H1 (cell line): ENCODE measurements at regions not wholly inside any gene's neighbourhood (a gene's known extent, or its start where the extent isn't known, plus 50 kb on each side); places are given as distances from the start of the nearest gene placed in this dataset.

ENCODE experiments used
- CTCF ChIA-PET: fragments of 300-600 bp; sonication (Branson Sonifier 250); formaldehyde crosslinking; loops from one replicate; lab custom pipeline; 2021; ENCODE audit not compliant: partially characterized antibody; lab: Charles Lee
- POLR2A ChIA-PET: fragments of 300-600 bp; sonication (Branson Sonifier 250); formaldehyde crosslinking; loops from one replicate; lab custom pipeline; 2021; ENCODE audit warnings: inconsistent platforms; ENCODE audit not compliant: partially characterized antibody; lab: Charles Lee
- DNase-seq, 2 experiments: peaks; one replicate each; pipeline versions ENCODE4 v3.0.0 to v3.0.0-alpha.2; 2010 to 2022; ENCODE audit warnings: low spot score in 2 of 2, low read depth in 1 of 2, mixed read lengths in 1 of 2
- FAIRE-seq: peaks from 2 replicates; lab custom pipeline; 2011; peaks lifted over from hg19 to GRCh38; lab: Jason Lieb, UNC
- H2AFZ ChIP-seq: 2 replicates; pipeline ENCODE4 v1.8.1; 2012; ENCODE audit warnings: low read length, inconsistent platforms
- H2AK5ac ChIP-seq: 2 replicates; pipeline ENCODE4 v1.6.1; 2013; ENCODE audit warnings: low read depth, low read length
- H2BK120ac ChIP-seq: replicated peaks from 2 replicates; pipeline ENCODE3; 2013; ENCODE audit warnings: low read depth, low read length, inconsistent platforms
- H2BK12ac ChIP-seq: 2 replicates; pipeline ENCODE4 v1.6.1; 2013; ENCODE audit warnings: low read depth, low read length
- H2BK15ac ChIP-seq: 2 replicates; pipeline ENCODE4 v1.6.1; 2013; ENCODE audit warnings: low read length
- H2BK20ac ChIP-seq: 2 replicates; pipeline ENCODE4 v1.6.1; 2013; ENCODE audit warnings: low read length
- H2BK5ac ChIP-seq: 2 replicates; pipeline ENCODE4 v1.6.1; 2013; ENCODE audit warnings: low read depth, low read length
- H3K14ac ChIP-seq: 2 replicates; pipeline ENCODE4 v1.6.1; 2013; ENCODE audit warnings: inconsistent platforms; ENCODE audit not compliant: insufficient read length
- H3K18ac ChIP-seq: 2 replicates; pipeline ENCODE4 v1.6.1; 2013; ENCODE audit warnings: low read length; ENCODE audit errors: extremely low read depth
- H3K23ac ChIP-seq: 2 replicates; pipeline ENCODE4 v1.6.1; 2013; ENCODE audit warnings: inconsistent platforms; ENCODE audit not compliant: insufficient read length
- H3K23me2 ChIP-seq: 2 replicates; pipeline ENCODE4 v1.6.1; 2013; ENCODE audit warnings: low read depth, low read length
- H3K27ac ChIP-seq: 2 replicates; pipeline ENCODE4 v1.6.1; 2011; ENCODE audit warnings: low read depth, low read length, inconsistent platforms
- H3K27me3 ChIP-seq, 4 experiments: replicated peaks in 1 of 4; 1 replicate in 1 of 4; 2 replicates in 3 of 4; pipeline versions ENCODE4 v1.6.1 to v1.8.1; 2011 to 2013; ENCODE audit warnings: low read length in 3 of 4, mild to moderate bottlenecking in 3 of 4, inconsistent platforms in 2 of 4, mixed read lengths in 2 of 4, moderate library complexity in 1 of 4; ENCODE audit not compliant: control insufficient read depth in 3 of 4, insufficient read depth in 3 of 4; ENCODE audit errors: extremely low read depth in 1 of 4
- H3K36me3 ChIP-seq, 4 experiments: 2 replicates each; pipeline versions ENCODE4 v1.6.1 to v1.8.1; 2011 to 2013; ENCODE audit warnings: mild to moderate bottlenecking in 4 of 4, low read length in 3 of 4, moderate library complexity in 2 of 4, control low read depth in 1 of 4, inconsistent platforms in 1 of 4; ENCODE audit not compliant: insufficient read depth in 4 of 4, control insufficient read depth in 2 of 4
- H3K4ac ChIP-seq: replicated peaks from 2 replicates; pipeline ENCODE3; 2013; ENCODE audit warnings: low read length, low read depth, mixed read lengths, inconsistent platforms; ENCODE audit not compliant: insufficient read length
- H3K4me1 ChIP-seq, 4 experiments: replicated peaks in 1 of 4; 1 replicate in 1 of 4; 2 replicates in 3 of 4; pipeline versions ENCODE4 v1.6.1 to v1.8.1; 2011 to 2013; ENCODE audit warnings: low read length in 3 of 4, inconsistent platforms in 2 of 4, mixed read lengths in 1 of 4; ENCODE audit not compliant: insufficient read depth in 4 of 4, control insufficient read depth in 3 of 4
- H3K4me2 ChIP-seq, 2 experiments: 2 replicates each; pipeline versions ENCODE4 v1.6.1 to v1.8.1; 2011 to 2013; ENCODE audit warnings: low read depth in 2 of 2, low read length in 2 of 2, control low read depth in 1 of 2, inconsistent platforms in 1 of 2, mild to moderate bottlenecking in 1 of 2; ENCODE audit not compliant: insufficient read depth in 1 of 2
- H3K4me3 ChIP-seq, 4 experiments: fragments of 200-600, 300-600 bp in 1 of 4; sonication (generic), shearing (Covaris generic), sonication (Bioruptor Twin) in 1 of 4; 2 replicates each; pipeline versions ENCODE4 v1.5.1 to v1.8.1; 2011 to 2016; ENCODE audit warnings: low read length in 4 of 4, low read depth in 3 of 4, control low read depth in 2 of 4, inconsistent platforms in 2 of 4, mild to moderate bottlenecking in 2 of 4, mixed read lengths in 1 of 4, moderate library complexity in 1 of 4; ENCODE audit not compliant: insufficient read depth in 2 of 4; ENCODE audit errors: extremely low read depth in 1 of 4
- H3K56ac ChIP-seq: replicated peaks from 2 replicates; pipeline ENCODE3; 2013; ENCODE audit warnings: low read depth, mild to moderate bottlenecking, mixed read lengths, low read length, inconsistent platforms; ENCODE audit not compliant: insufficient read length
- H3K79me1 ChIP-seq: 2 replicates; pipeline ENCODE4 v1.6.1; 2013; ENCODE audit warnings: low read depth, low read length, control low read depth
- H3K79me2 ChIP-seq, 2 experiments: 2 replicates each; pipeline versions ENCODE4 v1.6.1 to v1.8.1; 2012 to 2013; ENCODE audit warnings: low read length in 2 of 2, mild to moderate bottlenecking in 2 of 2, inconsistent platforms in 1 of 2; ENCODE audit not compliant: insufficient read depth in 2 of 2, control insufficient read depth in 1 of 2
- H3K9ac ChIP-seq, 4 experiments: replicated peaks in 1 of 4; 1 replicate in 1 of 4; 2 replicates in 3 of 4; pipeline versions ENCODE4 v1.6.1 to v1.8.1; 2011 to 2013; ENCODE audit warnings: low read depth in 3 of 4, low read length in 3 of 4, control low read depth in 2 of 4, mild to moderate bottlenecking in 2 of 4, moderate library complexity in 2 of 4, inconsistent platforms in 1 of 4; ENCODE audit errors: extremely low read depth in 1 of 4
- H3K9me3 ChIP-seq, 2 experiments: 2 replicates each; pipeline versions ENCODE4 v1.6.1 to v1.8.1; 2012 to 2013; ENCODE audit warnings: mild to moderate bottlenecking in 2 of 2, moderate library complexity in 2 of 2, control low read depth in 1 of 2, inconsistent platforms in 1 of 2, low read depth in 1 of 2, low read length in 1 of 2, mixed read lengths in 1 of 2; ENCODE audit not compliant: insufficient read depth in 2 of 2
- H4K20me1 ChIP-seq, 2 experiments: replicated peaks in 1 of 2; 2 replicates each; pipeline versions ENCODE3 to v1.8.1; 2011 to 2013; ENCODE audit warnings: inconsistent platforms in 2 of 2, low read length in 2 of 2, mild to moderate bottlenecking in 1 of 2; ENCODE audit not compliant: insufficient read depth in 2 of 2, control insufficient read depth in 1 of 2
- H4K5ac ChIP-seq: 2 replicates; pipeline ENCODE4 v1.6.1; 2013; ENCODE audit warnings: low read length, low read depth, mixed read lengths, inconsistent platforms; ENCODE audit not compliant: insufficient read length
- H4K8ac ChIP-seq: 2 replicates; pipeline ENCODE4 v1.8.0; 2013; ENCODE audit warnings: mild to moderate bottlenecking, moderate library complexity, low read length, inconsistent platforms; ENCODE audit not compliant: insufficient read depth; ENCODE audit errors: extremely low read depth
- H4K91ac ChIP-seq: replicated peaks from 2 replicates; pipeline ENCODE3; 2013; ENCODE audit warnings: low read length, mixed read lengths, inconsistent platforms; ENCODE audit not compliant: insufficient read length
- CTBP2 ChIP-seq: IDR thresholded peaks from 2 replicates; pipeline ENCODE4 v1.7.0; 2011; ENCODE audit warnings: borderline replicate concordance, mild to moderate bottlenecking, moderate library complexity, mixed read lengths, low read length; ENCODE audit not compliant: insufficient read depth, insufficient read length
- EP300 ChIP-seq, 2 experiments: IDR thresholded peaks; 1 replicate in 1 of 2; 2 replicates in 1 of 2; pipeline ENCODE4 v1.6.1; 2011 to 2012; ENCODE audit warnings: low read depth in 2 of 2, low read length in 2 of 2, mild to moderate bottlenecking in 2 of 2, borderline replicate concordance in 1 of 2, inconsistent platforms in 1 of 2, moderate library complexity in 1 of 2
- EZH2 ChIP-seq: fragments of 200-600 bp; sonication (generic); IDR thresholded peaks from 2 replicates; pipeline ENCODE4 v1.7.1; 2012; ENCODE audit warnings: low read depth, mild to moderate bottlenecking, moderate library complexity, low read length, inconsistent platforms; ENCODE audit not compliant: severe bottlenecking
- GTF2F1 ChIP-seq: IDR thresholded peaks from 2 replicates; pipeline ENCODE4 v1.6.1; 2012; ENCODE audit warnings: low read depth, low read length, improper control_type of control experiment, borderline replicate concordance
- JUN ChIP-seq: IDR thresholded peaks from 2 replicates; pipeline ENCODE4 v1.6.1; 2011; ENCODE audit warnings: low read depth, mild to moderate bottlenecking, improper control_type of control experiment, low read length
- JUND ChIP-seq: IDR thresholded peaks from 2 replicates; pipeline ENCODE4 v1.6.1; 2011; ENCODE audit warnings: mild to moderate bottlenecking, improper control_type of control experiment, low read length
- POLR2A ChIP-seq, 2 experiments: IDR thresholded peaks; 1 replicate in 1 of 2; 2 replicates in 1 of 2; pipeline ENCODE4 v1.6.1; 2011; ENCODE audit warnings: low read depth in 2 of 2, low read length in 2 of 2, mild to moderate bottlenecking in 2 of 2; ENCODE audit errors: control extremely low read depth in 1 of 2
- POU5F1 ChIP-seq: IDR thresholded peaks from 2 replicates; pipeline ENCODE4 v1.6.1; 2011; ENCODE audit warnings: low read depth, mild to moderate bottlenecking, low read length, moderate library complexity
- SP1 ChIP-seq: IDR thresholded peaks from 2 replicates; pipeline ENCODE4 v1.6.1; 2011; ENCODE audit warnings: low read depth, low read length
- TAF7 ChIP-seq: optimal IDR thresholded peaks from 2 replicates; pipeline ENCODE3; 2011; ENCODE audit warnings: low read depth, mild to moderate bottlenecking, inconsistent platforms, low read length, moderate library complexity, borderline replicate concordance
- TCF12 ChIP-seq: IDR thresholded peaks from 2 replicates; pipeline ENCODE4 v1.6.1; 2011; ENCODE audit warnings: low read depth, mild to moderate bottlenecking, low read length
- TEAD4 ChIP-seq: IDR thresholded peaks from 2 replicates; pipeline ENCODE4 v1.6.1; 2012; ENCODE audit warnings: low read depth, low read length, inconsistent platforms, mixed read lengths
- WGBS, 2 experiments: shearing (Covaris generic) in 1 of 2; methylation state at CpG; one replicate each; pipeline versions ENCODE4 v1.1.6 to v1.1.7; 2013 to 2015; ENCODE audit warnings: low lambda C conversion rate in 2 of 2, mixed read lengths in 2 of 2, inconsistent platforms in 1 of 2, low coverage in 1 of 2, missing lambda C conversion rate in 1 of 2; ENCODE audit not compliant: insufficient replicate concordance in 2 of 2, insufficient coverage in 1 of 2, insufficient read length in 1 of 2; ENCODE audit errors: extremely low coverage in 1 of 2, missing lambda C conversion rate in 1 of 2; 5-methylcytosine and 5-hydroxymethylcytosine counted together

GRCh38 chr11:110000850-110001249 is 92.3 kb upstream of the ZC3H12C start:
- TF ChIP-seq GTF2F1: no peak
- no peak for TF ChIP-seq SP1
- TF ChIP-seq JUND: no peak
- no peak for TF ChIP-seq POU5F1
- no peak for TF ChIP-seq TAF7
- no peak for TF ChIP-seq POLR2A (IDR thresholded peaks at IDR 0.05; ENCODE audit: control extremely low read depth in 1 of 2, low read depth in 2 of 2, low read length in 2 of 2)
- TF ChIP-seq EZH2: no peak
- TF ChIP-seq EP300 (IDR thresholded peaks at IDR 0.05; ENCODE audit: borderline replicate concordance in 1 of 2, low read depth in 2 of 2, low read length in 2 of 2): no peak
- no peak for TF ChIP-seq TEAD4
- no peak for TF ChIP-seq TCF12
- no peak for TF ChIP-seq CTBP2
- TF ChIP-seq JUN: no peak
- Histone ChIP-seq H2BK20ac (no peak overlapping the region), H4K91ac (no peak overlapping the region), H3K79me2 (no peaks in the 10 kb centered on the region), H3K4ac (no peak overlapping the region), H4K20me1 (no peaks in the 10 kb centered on the region), H3K27me3 (no peaks in the 10 kb centered on the region), H2BK5ac (no peak overlapping the region), H3K56ac (no peak overlapping the region), H4K8ac (no peak overlapping the region), H3K36me3 (no peaks in the 10 kb centered on the region), H3K27ac (no peak overlapping the region), H2BK15ac (no peak overlapping the region), H3K23ac (no peak overlapping the region), H3K18ac (no peak overlapping the region), H3K4me1 (no peaks in the 10 kb centered on the region), H3K23me2 (no peaks in the 10 kb centered on the region), H3K4me3 (no peak overlapping the region), H3K79me1 (no peaks in the 10 kb centered on the region), H2AK5ac (no peak overlapping the region), H2BK12ac (no peak overlapping the region), H3K4me2 (no peak overlapping the region), H3K14ac (no peak overlapping the region), H4K5ac (no peak overlapping the region), H3K9me3 (no peaks in the 10 kb centered on the region), H2AFZ (0 out of 2 replicates have a peak overlapping the region, but pooled peaks have one; percentile 11), H2BK120ac (no peak overlapping the region), H3K9ac (no peak overlapping the region)
- POLR2A ChIA-PET: no interaction called here
- DNase-seq (no peak), FAIRE-seq (no peak)
- CTCF ChIA-PET: interaction anchor here (0.6 to 0.9 kb wide), 2 partner anchors 35 to 376 kb away, joined by 3 to 4 read pairs; no protein-coding TSS in a partner anchor
- 75% methylated on average over 3 of the region's 3 CpGs; no CpG with 5 or more reads in 1 of the 2 experiments for WGBS, 2 experiments
